GM18858 (cell line): ENCODE measurements at regions not wholly inside any gene's neighbourhood (a gene's known extent, or its start where the extent isn't known, plus 50 kb on each side); places are given as distances from the start of the nearest gene placed in this dataset.
A peak's percentile ranks its signal among the peaks of the same experiment; 100 is the strongest.

Experiments used
- ATAC-seq: cut with Tn5 transposase; IDR thresholded peaks from one replicate; pipeline ENCODE4 v1.9.1; 2021; ENCODE audit not compliant: unreplicated experiment

DNA sequence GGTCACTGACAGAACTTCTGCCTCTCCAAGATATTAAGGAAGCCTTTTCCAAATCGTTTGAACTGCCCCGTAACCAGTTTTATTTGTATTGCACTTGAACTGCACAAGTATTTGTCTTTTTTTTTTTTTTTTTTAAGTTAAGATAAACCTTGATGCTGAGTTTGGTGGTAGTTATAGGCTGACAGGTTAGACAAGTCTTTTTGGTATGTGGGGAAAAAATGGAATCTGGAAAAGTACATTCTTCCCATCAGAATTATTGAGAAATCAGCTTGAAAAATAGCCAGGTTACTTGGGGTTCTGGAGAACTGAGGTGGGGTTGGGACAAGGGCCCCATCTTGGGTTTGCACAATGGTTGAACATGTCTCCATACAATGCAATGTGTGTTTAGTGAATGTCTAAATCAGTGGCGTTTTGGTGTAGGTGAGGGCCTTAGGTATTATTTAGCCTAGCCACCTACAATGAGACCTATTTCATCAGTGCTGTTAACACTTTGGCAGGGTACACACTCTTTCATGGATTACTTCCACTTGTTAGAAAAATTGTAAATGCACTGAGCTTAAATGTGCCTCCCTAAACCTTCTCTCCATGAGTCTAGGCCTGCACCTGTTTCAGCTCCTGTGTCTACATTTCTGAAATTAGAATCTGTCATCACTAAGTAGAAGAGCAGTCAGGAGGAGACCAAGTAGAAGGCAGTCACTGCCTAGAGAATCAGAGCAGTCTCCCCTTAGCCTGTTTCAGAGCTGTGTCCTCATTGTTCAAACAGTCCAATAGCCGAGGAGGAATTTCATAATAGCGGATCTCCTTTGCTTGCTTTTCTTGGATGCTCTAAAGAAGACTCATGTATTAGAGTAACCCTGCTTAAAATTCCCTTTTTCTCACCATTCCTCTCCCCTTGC is 140.0 kb upstream of the HMHB1 start:
- no peak for ATAC-seq

DNA sequence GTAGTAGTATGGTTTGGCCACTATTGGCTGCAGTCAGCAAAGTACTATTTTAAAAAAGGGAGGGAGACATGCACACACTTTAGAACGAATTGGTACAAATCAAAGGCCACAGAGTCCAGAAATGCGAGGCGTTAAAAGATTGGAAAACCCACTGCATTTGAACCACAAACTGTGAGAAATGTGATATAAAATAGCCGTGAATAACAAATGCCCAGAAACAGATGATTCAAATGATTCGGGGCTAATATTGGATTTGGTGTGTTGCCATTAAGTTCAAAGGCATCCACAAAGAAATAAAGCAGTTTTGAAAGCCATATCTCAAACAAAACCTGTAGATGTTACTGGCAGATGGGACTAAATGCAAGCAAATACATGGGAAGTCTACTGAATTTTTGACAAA is 140.9 kb upstream of the HMHB1 start:
- ATAC-seq = no peak

DNA sequence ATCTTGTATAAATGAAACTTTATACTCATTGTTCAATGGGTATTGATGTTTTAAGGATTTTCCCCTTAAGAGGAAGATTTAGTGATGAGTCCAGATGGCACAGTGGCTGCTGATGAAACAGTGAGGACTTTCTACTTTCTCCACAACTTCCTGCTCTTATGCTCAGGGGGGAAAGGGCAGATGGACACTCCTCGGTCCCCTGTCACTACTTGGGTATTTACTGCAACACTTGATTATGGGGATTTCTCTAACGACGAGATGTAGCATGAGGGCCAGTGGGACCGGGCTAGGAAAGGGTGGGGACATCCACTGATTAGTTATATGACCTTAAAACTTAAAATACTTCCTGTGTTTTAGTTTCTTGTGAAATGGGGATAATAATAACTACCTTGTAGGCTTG is 146.1 kb upstream of the HMHB1 start:
- ATAC-seq = no peak

DNA sequence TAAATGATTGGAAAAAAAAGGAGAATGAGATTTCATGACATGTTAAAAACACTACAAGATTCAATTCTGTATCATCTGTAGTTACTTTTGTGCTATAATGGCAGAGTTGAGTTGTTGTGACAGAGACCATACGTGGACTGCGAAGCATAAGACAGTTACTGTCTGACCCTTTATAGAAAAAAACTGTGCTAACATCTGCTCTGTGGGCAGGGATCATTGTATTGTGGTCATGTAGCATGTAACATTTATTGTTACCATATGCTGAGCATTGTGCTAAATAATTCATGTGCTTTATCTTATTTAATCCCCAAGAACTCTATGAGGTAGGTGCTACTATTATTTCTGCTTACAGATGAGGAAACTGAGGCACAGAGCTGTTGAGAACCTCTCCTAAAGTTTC is 147.3 kb upstream of the HMHB1 start:
- no peak for ATAC-seq

DNA sequence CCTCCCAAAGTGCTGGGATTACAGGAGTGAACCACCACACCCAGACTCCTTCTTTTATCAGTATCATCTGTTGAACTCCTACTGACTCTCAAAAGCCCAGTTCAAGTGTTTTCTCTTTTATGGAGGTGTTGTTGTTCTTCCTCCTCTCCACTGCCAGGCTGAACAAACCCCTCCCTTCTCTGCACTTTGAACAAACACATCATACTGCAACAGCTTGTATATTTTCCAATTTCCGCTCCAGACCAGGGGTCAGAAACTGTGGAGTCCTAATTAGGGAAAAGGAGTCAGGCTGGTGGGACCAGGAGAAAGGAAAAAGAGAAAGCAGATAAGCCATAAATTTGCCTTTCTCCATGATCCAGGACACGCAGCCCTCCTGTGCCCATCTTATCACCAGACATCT is 148.1 kb upstream of the HMHB1 start:
- no peak for ATAC-seq

DNA sequence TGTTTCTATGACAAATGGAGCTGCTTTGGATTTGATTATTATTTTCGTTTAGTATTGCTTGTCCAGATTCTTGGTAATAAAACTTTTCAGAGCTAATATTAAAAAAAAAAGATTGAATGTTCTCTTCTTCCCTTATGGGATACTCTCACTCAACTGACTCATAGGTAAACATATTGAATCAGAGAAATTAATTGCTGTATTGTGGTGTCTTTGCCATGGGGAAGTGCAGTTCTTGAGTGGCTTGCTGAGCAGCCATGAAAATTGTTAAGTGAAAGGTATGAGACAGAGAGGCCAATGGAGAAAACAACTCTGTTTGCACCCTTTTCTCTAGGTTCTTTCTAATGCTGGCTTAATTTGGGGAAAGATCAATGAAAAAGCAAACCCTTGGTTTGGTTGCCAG is 149.9 kb upstream of the HMHB1 start:
- no peak for ATAC-seq

DNA sequence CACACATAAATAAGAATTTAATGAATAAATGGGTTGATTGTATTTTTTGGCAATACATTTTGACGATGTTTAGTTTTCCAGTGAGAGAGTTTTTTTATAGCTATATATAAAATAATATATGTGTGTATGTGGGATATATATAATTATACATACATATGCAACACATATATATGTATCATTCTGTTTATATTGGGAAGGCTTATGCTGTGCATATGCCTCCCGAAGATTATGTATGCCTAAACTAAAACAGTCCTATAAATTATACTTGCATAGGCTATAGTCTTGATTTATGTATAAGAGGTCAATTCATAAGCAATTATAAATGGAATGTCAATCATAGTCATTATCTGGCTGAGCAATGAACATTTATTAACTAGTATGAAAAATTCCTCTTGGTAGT is 151.3 kb upstream of the HMHB1 start:
- no peak for ATAC-seq

DNA sequence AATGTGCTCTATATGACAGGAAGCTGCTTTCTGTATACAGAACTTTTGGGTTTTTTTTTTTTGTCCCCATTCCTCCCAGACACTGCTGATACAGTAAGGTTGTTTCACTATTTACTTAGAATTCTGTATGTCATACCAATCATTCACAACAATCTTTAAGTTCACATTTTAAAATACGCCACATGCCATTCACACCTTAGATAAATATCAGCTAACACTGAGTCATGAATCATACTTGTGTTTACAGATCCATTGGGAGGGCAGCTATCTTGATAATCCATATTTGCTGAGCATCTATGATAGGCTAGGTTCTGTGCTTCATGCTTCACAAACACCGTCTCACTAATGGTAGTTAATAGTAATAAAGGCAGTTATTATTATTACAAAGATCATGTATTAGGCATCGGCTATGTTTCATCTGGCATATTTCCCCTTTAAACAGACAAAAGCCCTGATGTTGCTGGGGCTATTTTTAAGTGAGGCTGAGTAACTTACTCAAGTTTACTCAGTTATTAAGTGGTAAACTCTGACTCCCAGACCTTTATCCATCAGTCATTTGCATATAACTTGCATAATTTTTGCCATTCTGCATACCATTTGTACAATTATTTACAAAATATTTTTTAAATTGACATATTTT is 152.2 kb upstream of the HMHB1 start:
- ATAC-seq = no peak

DNA sequence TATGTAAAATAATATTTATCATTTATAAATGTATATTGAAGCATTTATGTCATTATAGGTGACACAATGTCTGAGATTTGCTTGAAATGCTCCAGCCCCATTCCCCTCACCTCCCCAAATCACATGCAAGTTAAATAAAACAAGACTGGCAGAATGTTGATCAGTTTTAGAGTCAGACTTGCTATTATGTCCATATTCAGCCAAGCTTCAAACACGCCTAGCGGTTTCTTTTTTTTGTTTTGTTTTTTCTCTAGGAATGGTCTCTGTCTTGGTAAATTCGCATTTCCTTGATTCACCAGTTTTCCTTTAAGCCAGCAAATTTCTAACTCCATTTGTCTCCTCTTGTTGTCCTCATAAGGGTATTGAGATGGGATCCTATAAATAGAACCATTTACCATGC is 153.0 kb upstream of the HMHB1 start:
- ATAC-seq = no peak

DNA sequence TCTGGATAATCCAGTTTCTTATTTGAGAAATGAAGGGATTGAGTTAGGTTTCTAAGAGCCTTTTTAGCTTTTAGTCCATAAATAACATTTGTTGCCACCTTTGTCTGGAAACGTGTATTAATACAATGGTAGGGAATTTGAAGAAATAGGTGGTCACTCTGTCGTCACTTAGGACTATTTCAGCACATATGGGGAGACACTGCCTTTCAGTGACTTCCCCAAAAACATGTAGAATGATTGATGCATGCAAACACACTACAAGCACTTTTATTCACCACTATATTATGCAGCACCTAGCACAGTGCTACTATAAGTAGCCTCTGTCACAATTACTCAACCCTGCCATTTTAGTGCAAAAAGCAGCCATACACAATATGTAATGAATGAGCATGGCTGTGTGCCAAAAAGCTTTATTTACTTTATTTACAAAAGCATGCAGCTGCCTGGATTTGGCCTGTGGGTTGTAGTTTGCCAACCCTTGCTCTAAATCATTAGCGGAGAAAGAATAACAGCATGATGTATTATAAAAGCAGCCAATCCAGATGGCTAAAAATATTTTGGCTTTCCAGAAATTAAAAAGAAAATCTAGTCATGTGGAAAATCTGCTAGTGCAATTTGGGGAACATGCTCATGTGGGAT is 154.2 kb upstream of the HMHB1 start:
- ATAC-seq = no peak

DNA sequence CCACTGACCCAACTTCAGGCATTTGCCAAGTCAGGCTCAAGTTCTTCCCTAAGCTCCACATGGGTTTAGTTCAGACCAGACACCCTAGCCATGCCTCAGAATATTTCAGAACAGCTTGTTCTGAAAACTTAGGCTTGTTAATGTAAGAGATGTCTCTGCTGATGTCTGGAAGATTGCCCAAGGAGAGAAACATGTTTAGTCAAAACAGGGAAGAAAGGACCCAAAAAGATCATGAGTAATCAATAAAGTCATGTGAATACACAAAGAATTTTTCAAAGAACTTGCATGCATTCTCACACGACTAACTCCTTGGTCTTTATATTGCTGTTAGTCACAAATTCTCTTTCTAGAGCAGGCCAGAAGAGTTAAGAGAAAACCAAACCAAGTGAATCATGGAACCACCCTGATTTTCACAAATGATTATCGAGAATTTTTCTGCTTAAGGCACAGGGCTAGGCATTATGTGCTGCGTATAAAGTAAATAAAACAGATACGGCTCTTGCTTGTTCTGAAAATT is 158.1 kb upstream of the HMHB1 start:
- no peak for ATAC-seq

DNA sequence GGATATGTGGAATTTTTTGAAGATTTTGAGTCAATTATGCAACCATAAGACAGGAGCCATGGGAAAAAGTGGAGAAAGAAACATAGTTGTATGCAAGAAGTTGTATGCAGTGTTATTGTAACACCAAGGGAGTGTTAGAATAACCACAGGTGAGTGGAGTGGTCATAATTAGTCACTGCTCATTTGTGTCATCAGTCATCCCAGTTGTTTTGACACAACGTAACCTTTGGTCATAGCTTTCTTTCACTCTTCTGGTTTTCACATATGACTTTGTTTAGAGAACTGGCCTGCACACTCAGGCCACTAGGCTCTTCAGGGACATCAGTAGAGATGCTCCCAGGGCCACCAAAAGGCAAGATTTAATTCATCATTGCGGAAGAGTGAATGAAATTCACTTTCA is 158.7 kb upstream of the HMHB1 start:
- peak; percentile 74 for ATAC-seq

DNA sequence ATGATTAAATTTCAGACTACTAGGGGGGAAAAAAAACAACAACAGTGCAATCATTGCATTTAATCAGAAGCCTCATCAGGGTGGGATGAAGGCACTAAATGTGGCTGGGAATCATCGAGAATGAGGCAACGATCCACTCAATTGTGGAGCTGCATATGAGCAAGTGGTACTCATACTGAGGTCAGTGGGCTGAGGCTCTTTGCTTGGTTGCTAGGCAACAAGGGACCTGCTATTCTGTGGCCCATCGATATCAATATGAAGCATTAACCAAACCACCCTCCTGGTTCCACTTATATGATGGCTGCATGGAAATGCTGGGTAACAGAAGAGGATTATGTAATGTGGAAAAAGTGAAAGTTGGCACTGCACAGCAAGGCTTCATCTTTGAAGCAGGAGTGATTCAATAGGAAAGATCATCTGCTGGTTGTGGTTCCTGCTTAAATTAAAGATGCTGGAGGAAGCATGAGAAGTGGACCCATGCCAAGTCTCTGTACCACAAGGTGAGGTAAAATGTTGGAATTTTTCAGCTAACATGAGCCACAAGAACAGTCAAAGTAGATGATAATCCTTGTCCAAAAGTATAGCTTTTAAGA is 159.8 kb upstream of the HMHB1 start:
- ATAC-seq = no peak

DNA sequence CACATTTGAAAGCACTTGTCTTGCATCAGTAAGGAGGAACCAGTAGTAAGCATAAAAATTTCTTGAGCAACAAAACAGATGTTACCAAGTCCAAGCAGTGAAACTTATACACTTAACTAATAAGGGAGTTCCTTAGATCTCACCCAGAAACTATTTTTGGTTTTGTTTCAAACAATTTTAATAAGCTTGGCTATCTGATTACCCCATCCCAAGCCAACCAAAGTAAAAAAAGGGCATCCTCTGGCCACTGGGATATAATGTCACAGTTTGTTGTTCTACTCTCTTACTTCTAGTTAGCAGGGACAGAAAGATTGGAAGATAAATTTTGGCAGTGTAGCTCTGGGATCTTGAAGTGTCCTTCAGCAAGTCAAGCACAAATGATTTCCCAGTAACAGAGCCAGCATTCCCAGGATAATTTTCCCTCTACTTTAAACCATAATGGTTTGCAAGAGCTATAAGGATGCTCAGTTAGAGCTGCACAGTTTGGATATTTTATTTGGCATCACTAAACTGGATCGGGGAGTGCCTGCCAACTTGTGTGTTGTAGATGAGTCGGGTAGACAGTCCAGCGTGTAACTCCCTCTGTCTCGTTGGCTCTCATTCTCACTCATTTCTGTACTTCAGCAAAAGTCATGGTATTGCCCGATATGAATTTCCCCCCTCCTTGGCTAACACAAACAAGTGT is 161.9 kb upstream of the HMHB1 start:
- ATAC-seq = no peak

DNA sequence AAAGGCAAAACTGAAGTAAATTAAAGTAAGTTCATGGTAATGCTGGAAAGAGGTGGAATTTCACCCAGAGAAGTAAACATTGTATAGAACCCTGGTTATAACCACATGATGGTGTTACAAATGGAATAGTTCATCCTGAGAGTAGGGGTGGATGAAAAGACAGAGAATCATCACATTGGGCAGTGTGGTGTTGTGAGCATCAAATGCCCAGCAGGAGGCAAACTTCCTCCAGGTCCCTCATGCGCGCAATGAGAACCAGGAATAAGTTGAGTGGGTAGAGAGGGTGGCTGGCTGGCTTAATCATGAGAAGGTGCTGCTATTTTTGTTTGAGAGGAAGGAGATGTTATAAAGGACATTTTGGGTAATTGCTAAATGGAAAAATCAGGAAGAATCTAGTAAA is 163.3 kb upstream of the HMHB1 start:
- ATAC-seq = no peak

DNA sequence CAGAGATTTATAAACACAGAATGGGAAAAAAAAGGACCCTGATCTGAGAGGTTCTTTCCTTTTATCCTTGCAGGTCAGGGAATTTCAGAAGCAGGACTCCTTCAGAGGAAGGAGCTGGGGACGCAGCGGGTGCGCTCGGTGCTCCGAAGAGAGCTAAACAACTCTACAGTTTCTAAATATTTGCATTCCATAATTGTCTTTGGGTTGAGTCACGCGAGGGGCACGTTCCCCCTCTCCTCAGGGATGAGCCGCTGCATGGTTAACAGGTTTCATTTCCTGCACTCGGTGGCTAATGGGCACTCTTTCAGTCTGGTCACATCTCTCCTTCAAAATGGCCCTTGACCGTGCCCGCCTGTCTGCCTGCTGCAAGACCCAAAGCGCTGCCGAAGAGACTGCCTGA is 165.0 kb upstream of the HMHB1 start:
- no peak for ATAC-seq

DNA sequence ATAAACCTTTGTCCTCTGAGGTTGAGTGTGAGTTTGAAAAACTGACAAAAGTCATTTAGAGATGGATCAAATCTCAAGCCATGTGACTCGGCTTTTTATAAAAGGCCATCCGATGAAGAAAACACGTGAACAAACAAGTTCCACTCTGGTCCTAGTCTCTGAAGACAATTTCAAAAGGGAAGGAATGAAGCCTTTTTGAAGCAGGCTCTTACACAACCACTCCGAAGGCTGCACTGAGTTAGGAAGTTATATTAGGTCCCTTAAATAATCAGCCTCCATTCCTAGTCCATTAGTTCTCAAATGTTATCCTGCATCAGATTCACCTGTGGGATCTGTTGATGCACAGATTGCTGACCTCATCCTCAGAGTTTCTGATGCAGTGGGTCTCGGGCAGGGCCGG is 166.6 kb upstream of the HMHB1 start:
- ATAC-seq = no peak

DNA sequence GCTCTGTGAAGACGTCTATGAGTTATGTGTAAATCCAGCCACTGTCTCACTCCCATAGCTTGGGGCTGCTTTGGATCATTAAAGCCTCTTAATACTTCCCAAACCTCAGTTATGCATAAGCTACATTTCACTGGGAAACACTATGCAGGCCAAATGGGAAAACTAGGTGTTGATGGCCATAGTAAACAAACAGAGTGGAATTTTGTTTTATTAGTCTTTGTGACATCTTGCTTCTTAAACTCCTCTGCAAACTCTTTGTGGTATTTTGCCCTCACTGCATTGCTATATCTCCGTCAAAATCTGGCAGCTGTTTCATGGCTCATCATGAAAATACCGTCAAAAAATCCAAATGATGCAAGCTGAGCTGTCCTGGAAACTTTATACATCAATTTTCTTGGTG is 167.2 kb upstream of the HMHB1 start:
- ATAC-seq = no peak

DNA sequence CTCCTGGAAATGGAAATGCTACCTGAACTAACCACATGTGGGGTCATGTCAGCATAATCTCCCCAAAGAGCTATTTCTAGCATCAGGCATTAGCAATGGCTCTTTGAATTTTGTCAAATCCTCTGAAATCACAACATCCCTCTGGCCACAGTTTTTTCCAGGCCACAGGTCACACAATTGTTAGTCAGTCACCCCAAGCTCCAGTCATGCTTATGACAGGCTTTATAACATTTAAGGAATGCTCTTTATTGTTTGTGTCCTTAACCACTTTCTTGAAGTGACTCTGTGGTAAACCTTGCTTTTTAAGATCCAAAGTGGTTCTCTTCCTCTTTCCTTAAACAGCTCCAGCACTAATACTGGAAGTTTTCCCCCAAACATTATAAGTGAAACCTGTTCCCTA is 169.2 kb upstream of the HMHB1 start:
- no peak for ATAC-seq

DNA sequence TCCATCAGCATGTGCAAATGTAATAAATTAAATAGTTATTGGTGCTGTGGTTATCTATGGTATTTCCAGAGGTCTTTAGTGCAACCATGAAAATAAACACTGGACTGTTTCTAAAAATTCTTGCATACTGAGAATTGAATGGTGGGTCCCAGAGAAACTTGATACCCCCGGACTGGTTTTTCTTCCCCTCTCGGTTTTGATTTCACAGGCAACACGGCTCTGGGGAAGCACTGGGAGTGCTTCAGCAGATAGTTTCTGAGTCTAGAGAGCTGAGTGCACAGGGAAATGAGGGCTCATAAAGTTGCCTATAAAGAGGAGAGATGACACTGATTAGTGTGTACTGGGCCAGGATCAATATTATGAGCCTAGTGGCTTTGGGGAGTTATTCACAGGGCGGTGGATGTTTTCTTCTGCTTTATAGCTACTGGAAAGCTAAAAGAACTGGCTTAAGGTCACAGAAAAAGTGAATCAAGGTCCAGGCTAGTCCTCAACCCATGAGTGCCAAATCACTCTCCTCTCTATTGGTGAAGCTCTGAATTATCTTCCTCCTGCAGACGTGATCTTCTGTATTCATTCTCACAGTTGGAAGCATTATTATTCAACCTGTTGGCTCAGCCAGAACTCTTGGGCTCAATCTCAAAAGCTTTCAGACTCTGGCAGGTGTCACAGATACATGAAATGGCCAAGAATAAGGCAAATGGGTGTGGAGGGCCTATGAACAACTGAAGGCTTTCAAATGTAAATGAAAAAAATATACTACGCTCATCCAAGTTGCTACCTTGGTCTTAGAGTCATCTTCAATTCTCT is 170.2 kb upstream of the HMHB1 start:
- no peak for ATAC-seq
